ENCODE measurements at regions not wholly inside any gene's neighbourhood (a gene's known extent, or its start where the extent isn't known, plus 50 kb on each side); places are given as distances from the start of the nearest gene placed in this dataset.
"Not testable (repeated sequence)": the region's sequence is repeated elsewhere in the genome, so short reads cannot be mapped to it uniquely, and the experiment has no call there.

DNA sequence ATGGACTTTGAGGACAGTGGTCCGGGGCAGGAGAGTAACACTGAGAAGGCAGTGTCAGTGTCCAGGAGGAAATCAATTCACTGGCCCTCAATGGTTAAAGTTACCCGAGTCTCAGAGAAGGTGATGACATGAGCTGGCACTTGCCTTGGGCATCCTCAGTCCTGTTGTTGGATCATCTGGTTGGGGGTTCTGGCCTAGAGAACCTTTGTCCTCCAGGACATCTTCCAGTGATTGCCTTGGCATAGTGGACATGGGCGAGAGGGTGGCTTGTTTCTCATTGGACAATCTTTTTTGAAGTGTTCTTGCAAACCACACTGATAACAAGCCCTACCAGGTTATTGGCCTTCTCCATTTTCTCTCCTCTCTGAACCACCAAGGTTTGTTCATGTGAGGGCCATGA, 83.4 kb upstream of the TERB2 start:
- Histone ChIP-seq H3K4me1 (ENCODE audit: low read length) (no peaks in the 10 kb centered on the region), H3K9ac (ENCODE audit: low read length) (no peak overlapping the region), H3K4me2 (ENCODE audit: low read length) (no peak overlapping the region), H3K9me3 (ENCODE audit: insufficient read depth, low read length) (no peaks in the 10 kb centered on the region), H4K20me1 (ENCODE audit: insufficient read depth, low read length) (no peaks in the 10 kb centered on the region), H3K27ac (ENCODE audit: low read length) (no peak overlapping the region), H3K4me3 (ENCODE audit: low read length) (no peak overlapping the region), H3K27me3 (ENCODE audit: low read depth, low read length) (no peaks in the 10 kb centered on the region), H3K79me2 (ENCODE audit: low read length) (no peaks in the 10 kb centered on the region), H3K36me3 (replicated peaks; ENCODE audit: low read depth, low read length) (peaks cover 5% of the 10 kb centered on the region), H2AFZ (ENCODE audit: low read depth, low read length) (no peak overlapping the region)
- TF ChIP-seq EZH2phosphoT487 (IDR thresholded peaks at IDR 0.05; ENCODE audit: low read depth), result no peak

DNA sequence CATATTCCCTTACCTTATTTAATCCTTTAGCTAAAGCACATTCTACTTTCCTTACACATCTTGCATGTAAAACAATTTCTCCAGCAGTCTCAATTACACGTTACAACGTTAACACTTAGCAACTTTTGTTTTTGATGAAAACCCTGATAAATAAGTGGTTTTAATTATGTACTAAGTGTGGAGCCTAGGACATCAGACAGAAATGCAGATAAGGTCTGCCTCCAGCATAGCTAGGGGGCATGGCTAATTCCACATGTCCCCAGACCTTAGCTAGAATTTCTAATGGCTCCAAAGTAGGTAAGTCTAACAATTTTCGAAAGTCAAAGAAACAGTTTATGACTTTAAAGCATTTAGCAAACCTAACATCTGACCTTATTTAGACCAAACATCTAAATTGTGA, 77.4 kb upstream of the TERB2 start:
- no peak overlapping the region for H3K27ac ChIP-seq (ENCODE audit: low read length)
- H3K27me3 ChIP-seq (ENCODE audit: low read depth, low read length), result no peaks in the 10 kb centered on the region
- H3K9ac ChIP-seq (ENCODE audit: low read length), result no peak overlapping the region
- H3K79me2 ChIP-seq (ENCODE audit: low read length), result no peaks in the 10 kb centered on the region
- H3K4me1 ChIP-seq (ENCODE audit: low read length), result peaks cover 34% of the 10 kb centered on the region
- no peaks in the 10 kb centered on the region for H4K20me1 ChIP-seq (ENCODE audit: insufficient read depth, low read length)
- peaks cover 19% of the 10 kb centered on the region for H3K36me3 ChIP-seq (replicated peaks; ENCODE audit: low read depth, low read length)
- no peak for TF ChIP-seq EZH2phosphoT487 (IDR thresholded peaks at IDR 0.05; ENCODE audit: low read depth)
- no peak for TF ChIP-seq CTCF (IDR thresholded peaks at IDR 0.05; ENCODE audit: low read depth, low read length)
- H3K9me3 ChIP-seq (ENCODE audit: insufficient read depth, low read length), result peaks cover 5% of the 10 kb centered on the region; the same call in 1 of the 2 replicates
- no peak overlapping the region for H2AFZ ChIP-seq (ENCODE audit: low read depth, low read length)
- no peak overlapping the region for H3K4me2 ChIP-seq (ENCODE audit: low read length)
- no peak overlapping the region for H3K4me3 ChIP-seq (ENCODE audit: low read length)

DNA sequence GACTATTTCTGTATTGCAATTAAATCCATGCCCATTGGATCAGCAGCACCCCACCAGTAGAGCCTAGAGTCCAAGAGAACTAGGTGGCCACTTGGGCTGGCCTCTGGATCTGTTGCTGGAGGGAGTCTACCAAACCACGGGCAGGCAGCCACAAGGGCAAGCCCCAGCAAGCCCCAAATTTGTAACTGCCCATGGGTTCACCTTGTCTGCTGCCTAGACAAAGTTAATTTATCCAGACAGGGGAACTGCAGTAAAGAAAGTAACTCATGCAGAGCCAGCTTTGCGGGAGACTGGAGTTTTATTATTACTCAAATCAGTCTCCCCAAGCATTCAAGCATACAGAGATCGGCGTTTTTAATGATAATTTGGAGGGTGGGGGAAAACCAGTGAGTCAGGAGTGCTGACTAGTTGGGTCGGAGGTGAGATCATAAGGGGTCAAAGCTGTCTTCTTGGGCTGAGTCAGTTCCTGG, 74.0 kb upstream of the TERB2 start:
- Histone ChIP-seq H2AFZ (ENCODE audit: low read depth, low read length) (no peak overlapping the region), H3K4me2 (ENCODE audit: low read length) (peak overlapping the region; percentile 76), H3K9ac (ENCODE audit: low read length) (peak overlapping the region; percentile 63), H3K36me3 (replicated peaks; ENCODE audit: low read depth, low read length) (peaks cover 19% of the 10 kb centered on the region), H3K79me2 (ENCODE audit: low read length) (no peaks in the 10 kb centered on the region), H3K4me3 (ENCODE audit: low read length) (peak overlapping the region; percentile 62), H3K27ac (ENCODE audit: low read length) (peak overlapping the region; percentile 93), H3K27me3 (ENCODE audit: low read depth, low read length) (no peaks in the 10 kb centered on the region), H3K9me3 (ENCODE audit: insufficient read depth, low read length) (peaks cover 5% of the 10 kb centered on the region; the same call in 1 of the 2 replicates), H4K20me1 (ENCODE audit: insufficient read depth, low read length) (no peaks in the 10 kb centered on the region), H3K4me1 (ENCODE audit: low read length) (peaks cover 43% of the 10 kb centered on the region)
- TF ChIP-seq EZH2phosphoT487 (IDR thresholded peaks at IDR 0.05; ENCODE audit: low read depth) (peak; percentile 43; the same call in 1 of the 2 replicates), CTCF (IDR thresholded peaks at IDR 0.05; ENCODE audit: low read depth, low read length) (no peak)

GRCh38 chr15:44883199-44883877, 73.1 kb upstream of the TERB2 start:
- peaks cover 5% of the 10 kb centered on the region; the same call in 1 of the 2 replicates for H3K9me3 ChIP-seq (ENCODE audit: insufficient read depth, low read length)
- H3K4me3 ChIP-seq (ENCODE audit: low read length), result peak overlapping the region; percentile 22; the same call in 1 of the 2 replicates
- H3K27ac ChIP-seq (ENCODE audit: low read length), result peak overlapping the region; percentile 93
- H3K27me3 ChIP-seq (ENCODE audit: low read depth, low read length), result no peaks in the 10 kb centered on the region
- no peaks in the 10 kb centered on the region for H3K79me2 ChIP-seq (ENCODE audit: low read length)
- no peaks in the 10 kb centered on the region for H4K20me1 ChIP-seq (ENCODE audit: insufficient read depth, low read length)
- H3K4me2 ChIP-seq (ENCODE audit: low read length), result peak overlapping the region; percentile 59
- TF ChIP-seq CTCF (IDR thresholded peaks at IDR 0.05; ENCODE audit: low read depth, low read length), result no peak
- no peak for TF ChIP-seq EZH2phosphoT487 (IDR thresholded peaks at IDR 0.05; ENCODE audit: low read depth)
- H3K36me3 ChIP-seq (replicated peaks; ENCODE audit: low read depth, low read length), result peaks cover 13% of the 10 kb centered on the region
- peak overlapping the region; percentile 9; the same call in 1 of the 2 replicates for H2AFZ ChIP-seq (ENCODE audit: low read depth, low read length)
- H3K4me1 ChIP-seq (ENCODE audit: low read length), result peaks cover 43% of the 10 kb centered on the region
- H3K9ac ChIP-seq (ENCODE audit: low read length), result peak overlapping the region; percentile 58

- H2AFZ ChIP-seq (ENCODE audit: low read depth, low read length); H4K20me1 ChIP-seq (ENCODE audit: insufficient read depth, low read length); H3K9me3 ChIP-seq (ENCODE audit: insufficient read depth, low read length); H3K4me2 ChIP-seq (ENCODE audit: low read length); H3K79me2 ChIP-seq (ENCODE audit: low read length); H3K36me3 ChIP-seq (replicated peaks; ENCODE audit: low read depth, low read length); H3K27me3 ChIP-seq (ENCODE audit: low read depth, low read length); H3K9ac ChIP-seq (ENCODE audit: low read length); H3K4me3 ChIP-seq (ENCODE audit: low read length); H3K27ac ChIP-seq (ENCODE audit: low read length); H3K4me1 ChIP-seq (ENCODE audit: low read length): not testable (repeated sequence)
Observed at GRCh38 chr15:44898890-44899651, 57.4 kb upstream of the TERB2 start.

DNA sequence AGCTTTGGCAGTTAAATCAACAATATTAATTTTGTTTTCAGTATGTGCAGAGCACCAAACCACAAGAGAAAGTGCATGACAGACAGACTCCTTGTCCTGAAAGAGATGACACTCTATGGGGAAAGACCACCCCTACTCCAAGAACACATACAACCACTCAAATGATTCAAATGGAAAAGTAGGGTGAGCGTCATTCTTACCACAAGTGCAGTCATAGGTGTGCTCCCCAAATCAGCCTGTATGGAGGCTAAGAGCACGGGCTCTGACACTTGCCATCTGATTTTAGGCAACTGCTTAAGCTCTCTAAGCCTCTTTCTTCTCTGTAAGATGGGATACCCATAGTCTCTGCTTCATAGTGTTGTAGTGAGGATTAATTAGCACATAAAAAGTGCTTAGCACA, 56.7 kb upstream of the TERB2 start:
- not testable (repeated sequence) for H3K4me1 ChIP-seq (ENCODE audit: low read length); H3K27ac ChIP-seq (ENCODE audit: low read length); H2AFZ ChIP-seq (ENCODE audit: low read depth, low read length); H3K9me3 ChIP-seq (ENCODE audit: insufficient read depth, low read length); H4K20me1 ChIP-seq (ENCODE audit: insufficient read depth, low read length); H3K4me3 ChIP-seq (ENCODE audit: low read length); H3K4me2 ChIP-seq (ENCODE audit: low read length); H3K9ac ChIP-seq (ENCODE audit: low read length); H3K79me2 ChIP-seq (ENCODE audit: low read length); H3K36me3 ChIP-seq (replicated peaks; ENCODE audit: low read depth, low read length); H3K27me3 ChIP-seq (ENCODE audit: low read depth, low read length)
